ENCODE measurements at regions not wholly inside any gene's neighbourhood (a gene's known extent, or its start where the extent isn't known, plus 50 kb on each side); places are given as distances from the start of the nearest gene placed in this dataset.

- TF ChIP-seq EP300 (IDR thresholded peaks at IDR 0.05), result no peak
- TF ChIP-seq CTCF (IDR thresholded peaks at IDR 0.05), result no peak
- no peak for TF ChIP-seq POLR2AphosphoS5 (IDR thresholded peaks at IDR 0.05)
- no peak for TF ChIP-seq POLR2A (IDR thresholded peaks at IDR 0.05)
These were observed 469.4 kb upstream of the ATP11B start for GRCh38 chr3:182323898-182324297.

Measured in suprapubic skin (tissue), 4 donors.